HG02759 (cell line): ENCODE measurements at regions not wholly inside any gene's neighbourhood (a gene's known extent, or its start where the extent isn't known, plus 50 kb on each side); places are given as distances from the start of the nearest gene placed in this dataset.

Source experiments
- ATAC-seq: cut with Tn5 transposase; IDR thresholded peaks from one replicate; pipeline ENCODE4 v1.9.1; 2021; ENCODE audit warnings: mild to moderate bottlenecking, moderate library complexity; ENCODE audit not compliant: unreplicated experiment

DNA sequence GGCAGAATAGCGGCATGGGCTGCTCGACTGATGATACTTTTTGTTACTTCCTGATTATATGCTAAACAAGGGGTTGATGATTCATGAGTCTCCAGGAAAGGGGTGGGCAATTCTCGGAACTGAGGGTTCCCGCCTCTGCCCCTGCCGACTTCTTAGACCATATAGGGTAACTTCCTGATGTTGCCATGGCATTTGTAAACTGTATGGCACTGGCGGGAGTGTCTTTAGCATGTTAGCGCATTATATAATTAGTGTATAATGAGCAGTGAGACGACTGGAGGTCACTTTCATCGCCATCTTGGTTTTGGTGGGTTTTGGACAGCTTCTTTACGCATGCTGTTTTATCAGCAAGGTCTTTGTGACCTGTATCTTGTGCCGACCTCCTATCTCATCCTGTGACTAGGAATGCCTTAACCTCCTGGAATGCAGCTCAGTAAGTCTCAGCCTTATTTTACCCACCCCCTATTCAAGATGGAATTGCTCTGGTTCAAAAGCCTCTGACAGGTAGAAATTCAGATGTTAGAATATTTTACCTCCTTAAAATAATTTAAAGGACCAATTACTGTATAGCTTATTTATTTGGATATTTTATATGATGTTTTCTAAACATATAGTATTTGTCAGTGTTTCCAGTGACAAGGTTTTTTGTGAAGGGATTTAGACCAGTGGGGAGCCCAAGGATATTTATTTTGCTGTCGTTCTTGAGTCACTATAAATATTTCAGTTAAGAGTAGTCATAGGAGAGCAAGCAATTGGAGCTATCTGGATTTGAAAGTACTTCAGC, 90.1 kb upstream of the PIK3CG start:
- no peak for ATAC-seq

DNA sequence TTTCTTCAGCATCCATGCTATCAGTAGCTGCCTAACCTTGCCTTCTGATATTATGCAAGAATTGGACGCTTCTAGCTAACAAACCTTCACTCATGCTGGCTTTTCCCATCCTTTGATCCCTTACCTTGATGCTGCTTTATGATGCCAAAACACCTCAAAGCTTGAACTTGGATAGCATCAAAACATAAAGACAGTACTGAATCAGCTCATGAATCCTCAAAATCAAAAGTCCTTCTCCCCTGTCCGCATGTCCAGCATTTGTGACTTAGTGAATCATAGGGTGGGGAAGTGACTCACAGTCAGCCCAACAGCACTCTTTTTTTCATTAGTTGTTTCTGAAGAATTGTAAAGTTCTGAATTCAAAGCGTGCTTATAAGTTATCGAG, 89.5 kb upstream of the PIK3CG start:
- ATAC-seq: no peak

DNA sequence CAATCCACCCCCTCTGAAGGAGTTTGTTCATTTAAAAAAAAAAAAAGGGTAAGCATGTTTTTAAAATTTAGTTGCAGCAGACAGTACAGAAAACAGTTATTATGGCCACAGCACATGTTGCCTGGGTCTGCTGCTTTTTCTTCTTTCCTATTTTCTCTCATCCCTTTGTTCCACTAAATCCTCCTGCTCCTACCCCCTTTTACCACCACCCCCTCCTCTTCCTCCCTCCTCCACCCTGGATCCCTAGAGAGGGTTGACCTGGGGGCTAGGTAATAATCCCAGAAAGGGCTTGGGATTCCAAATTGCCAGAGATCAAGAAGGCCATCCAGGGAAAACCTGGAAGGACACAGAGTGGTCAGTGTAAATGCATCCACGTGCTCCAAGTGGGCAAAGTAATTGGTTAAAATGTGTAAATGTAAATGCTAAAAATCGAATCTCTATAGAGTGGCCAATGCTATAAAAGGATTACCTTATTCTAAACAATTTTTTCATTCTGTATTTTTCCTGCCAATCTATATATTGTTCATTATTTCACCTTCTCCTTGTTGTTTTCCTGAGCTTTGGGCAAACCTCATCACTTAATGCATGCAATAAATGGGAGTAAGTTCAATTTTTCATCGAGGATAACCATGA, 89.0 kb upstream of the PIK3CG start:
- no peak for ATAC-seq

DNA sequence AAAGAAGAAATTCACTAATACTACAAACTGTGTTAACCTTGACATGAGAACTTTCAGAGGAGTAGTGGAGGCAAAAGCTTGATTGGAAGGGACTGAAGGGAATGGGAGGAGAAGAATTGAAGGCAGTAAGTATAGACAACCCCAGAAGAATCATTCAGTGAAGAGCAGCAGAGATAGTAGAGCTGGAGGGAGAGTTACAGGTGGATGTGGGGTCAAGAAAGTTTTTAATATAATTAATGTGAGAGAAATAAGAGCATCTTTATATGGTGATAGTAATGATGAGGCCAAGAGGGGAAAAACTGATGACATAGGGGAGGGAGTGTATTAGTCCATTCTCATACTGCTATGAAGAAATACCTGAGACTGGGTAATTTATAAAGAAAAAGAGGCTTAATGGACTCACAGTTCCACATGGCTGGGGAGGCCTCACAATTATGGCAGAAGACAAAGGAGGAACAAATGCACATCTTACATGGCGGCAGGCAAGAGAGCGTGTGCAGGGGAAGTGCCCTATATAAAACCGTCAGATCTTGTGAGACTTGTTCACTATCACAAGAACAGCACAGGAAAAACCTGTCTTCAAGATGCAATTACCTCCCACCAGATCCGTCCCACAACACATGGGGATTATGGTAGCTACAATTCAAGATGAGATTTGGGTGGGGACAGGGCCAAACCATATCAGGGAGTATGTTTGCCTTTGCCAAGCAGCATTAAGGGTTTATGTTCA, 88.3 kb upstream of the PIK3CG start:
- no peak for ATAC-seq

DNA sequence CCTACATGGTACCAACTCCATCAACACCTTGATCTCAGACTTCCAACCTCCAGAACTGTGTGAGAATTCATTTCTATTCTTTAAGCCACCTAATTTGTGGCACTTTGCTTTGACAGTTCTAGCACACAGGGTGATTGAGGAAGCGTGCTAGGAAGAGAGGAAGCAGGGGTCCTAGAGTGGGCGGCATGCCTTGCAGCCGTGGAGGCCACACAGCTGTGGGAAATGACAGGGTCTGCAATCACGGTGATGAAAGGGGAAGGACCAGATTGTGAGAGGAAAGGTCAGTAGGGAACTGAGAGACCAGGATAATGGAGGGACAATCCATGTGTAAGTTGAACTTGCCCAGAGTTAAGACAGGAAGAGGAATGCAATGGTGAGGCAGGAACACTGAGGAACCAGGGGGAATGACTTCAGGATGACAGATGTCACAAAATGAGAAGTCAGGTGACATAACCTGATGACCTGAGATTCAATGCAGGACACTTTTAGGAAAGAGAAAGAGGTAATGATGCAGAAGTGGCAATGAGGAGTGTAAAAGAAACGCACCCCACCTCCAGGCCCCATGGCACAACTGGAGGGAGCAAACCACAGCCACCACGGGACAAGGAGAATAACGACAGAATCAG, 87.3 kb upstream of the PIK3CG start:
- ATAC-seq: no peak

DNA sequence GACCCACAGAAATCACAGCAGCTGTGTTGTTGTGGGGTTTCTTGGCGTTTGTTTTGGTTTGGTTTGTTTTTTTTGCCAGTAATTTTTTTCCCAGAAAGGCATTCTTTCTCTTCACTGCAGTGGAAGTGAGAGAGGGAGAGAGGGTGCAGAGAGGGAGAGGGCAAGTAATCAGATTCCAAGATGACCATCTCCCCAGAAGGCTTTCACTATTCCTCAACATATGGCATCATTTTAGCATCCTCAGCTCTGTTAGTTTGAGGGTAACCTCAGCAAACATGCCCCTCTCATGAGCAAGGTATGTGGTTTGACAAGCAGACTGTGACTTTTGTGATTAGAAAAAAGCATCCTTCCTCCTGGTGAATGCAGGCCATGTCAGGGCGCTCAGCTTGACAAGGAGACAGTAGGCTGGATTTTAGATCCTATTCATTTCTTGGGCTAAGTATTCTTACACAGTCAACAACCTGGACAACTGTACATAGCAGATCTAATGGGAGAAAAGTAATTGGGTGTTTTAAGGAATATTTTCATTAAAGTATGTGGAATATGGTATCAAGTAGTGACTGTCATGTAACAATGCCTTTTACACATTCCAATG, 86.3 kb upstream of the PIK3CG start:
- no peak for ATAC-seq

DNA sequence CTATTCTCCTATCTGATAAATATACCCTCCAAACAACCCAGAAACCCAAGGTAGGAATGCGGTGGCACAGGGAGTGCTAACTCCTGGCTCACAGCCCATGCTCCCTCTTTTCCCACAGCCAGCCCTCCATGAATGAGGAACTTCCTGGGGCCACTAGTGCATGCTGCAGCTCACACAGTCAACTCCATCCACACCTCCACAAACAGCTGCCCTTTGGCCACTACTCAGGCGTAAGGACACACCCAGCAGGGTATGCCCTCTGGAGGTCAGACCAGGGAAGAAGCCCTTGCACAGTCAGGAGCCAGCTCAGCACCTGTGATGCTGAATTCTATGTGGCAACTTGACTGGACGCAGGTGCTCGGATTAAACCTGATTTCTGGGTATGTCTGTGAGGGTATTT, 85.2 kb upstream of the PIK3CG start:
- peak; percentile 53 for ATAC-seq

DNA sequence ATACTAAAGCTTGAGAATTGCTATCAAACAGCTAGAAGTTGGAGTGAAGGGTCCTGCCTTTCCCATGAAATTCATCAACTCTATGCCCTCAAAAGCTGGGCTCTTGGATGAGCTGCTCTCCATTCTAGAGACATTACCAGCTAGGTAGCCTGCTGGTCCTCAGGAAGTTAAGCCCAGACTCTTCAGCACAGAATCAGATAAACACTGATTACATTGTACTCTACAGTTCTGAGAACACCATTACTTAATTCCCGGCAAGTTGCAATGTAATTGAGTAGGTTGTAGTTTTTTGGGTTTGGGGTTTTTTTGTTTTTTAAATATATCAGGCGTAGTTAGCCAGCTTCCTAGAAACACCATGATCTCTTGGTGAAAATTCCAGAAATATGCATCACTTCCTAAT, 84.1 kb upstream of the PIK3CG start:
- no peak for ATAC-seq

DNA sequence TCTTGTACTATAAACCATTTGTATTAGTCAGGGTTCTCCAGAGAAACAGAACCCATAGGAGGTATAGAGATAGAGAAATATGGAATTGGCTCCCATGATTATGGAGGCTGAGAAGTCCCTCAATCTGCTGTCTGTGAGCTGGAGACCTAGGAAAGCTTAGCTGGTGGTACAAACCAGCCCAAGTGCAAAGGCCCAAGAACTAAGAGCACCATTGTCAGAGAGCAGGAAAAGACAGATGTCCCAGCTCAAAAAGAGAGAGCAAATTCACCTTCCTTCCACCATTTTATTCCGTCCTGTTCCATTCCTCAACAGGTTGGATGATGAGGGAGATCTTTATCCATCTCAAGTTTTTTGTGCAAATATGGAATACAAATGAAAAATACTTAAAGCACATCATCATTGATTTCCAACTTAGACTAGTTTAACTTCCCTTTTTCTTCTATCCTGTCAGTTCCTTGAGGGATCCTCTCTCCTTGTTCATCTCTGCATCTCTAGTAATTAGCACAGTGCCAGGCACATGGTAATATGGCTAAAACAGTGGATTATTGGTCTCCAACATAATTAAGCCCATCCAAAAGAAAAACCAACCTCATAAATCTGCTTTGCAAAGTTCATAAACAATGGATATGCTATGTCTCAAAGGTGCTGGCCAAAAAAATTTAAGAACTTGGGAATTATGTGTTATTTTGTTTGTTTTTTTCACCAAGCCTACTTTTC, 83.1 kb upstream of the PIK3CG start:
- no peak for ATAC-seq

DNA sequence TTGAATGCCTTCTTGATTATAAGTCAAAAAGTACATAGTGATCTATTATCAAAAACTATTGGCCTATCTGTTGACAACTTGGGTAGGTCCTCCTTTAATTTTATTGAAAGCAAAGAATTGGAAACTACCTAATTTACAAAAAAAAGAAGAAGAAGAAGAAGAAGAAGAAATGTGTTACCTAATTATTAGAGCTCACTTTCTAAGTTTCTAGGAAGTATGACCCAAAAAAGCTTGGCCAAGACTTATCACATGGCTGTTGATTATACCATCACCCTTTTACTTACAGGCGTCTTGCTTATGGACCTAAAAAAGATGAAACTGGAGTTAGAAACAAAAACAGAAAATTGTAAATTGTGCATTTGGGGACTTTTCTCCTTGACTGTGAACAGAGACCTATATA, 81.8 kb upstream of the PIK3CG start:
- ATAC-seq: no peak

DNA sequence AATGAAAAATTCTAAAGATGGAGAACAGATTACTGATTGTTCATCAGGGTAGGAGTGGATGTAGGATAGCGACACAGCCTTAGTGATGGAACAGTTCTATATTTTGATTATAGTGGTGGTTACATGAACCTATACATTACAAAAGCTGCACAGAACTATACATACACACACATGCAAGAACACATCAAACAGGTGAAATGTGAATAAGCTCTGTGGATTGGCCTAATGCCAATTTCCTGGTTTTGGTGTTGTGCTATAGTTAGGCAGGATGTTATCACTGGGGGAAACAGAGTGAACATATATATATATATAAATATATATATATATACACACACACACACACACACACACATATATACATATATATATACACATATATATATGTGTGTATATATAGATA, 76.4 kb upstream of the PIK3CG start:
- no peak for ATAC-seq

DNA sequence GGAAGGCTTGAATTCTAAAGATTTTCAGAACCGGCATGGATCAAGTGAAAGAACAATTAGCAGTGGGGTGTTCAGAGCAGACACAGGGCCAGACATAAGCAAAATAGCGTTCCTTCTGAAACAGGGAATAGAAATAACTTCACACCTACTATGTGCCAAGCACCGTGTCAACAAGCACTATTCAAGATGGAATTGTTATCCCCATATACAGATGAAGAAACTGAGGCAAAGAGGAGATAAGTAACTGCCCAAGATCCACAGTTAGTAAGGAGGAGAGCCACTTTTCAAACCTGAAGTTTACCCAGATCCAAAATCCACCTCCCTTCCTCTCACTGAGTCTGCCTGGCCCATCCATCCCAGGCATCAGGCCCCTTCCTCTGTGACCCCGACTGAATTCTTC, 73.6 kb upstream of the PIK3CG start:
- no peak for ATAC-seq

DNA sequence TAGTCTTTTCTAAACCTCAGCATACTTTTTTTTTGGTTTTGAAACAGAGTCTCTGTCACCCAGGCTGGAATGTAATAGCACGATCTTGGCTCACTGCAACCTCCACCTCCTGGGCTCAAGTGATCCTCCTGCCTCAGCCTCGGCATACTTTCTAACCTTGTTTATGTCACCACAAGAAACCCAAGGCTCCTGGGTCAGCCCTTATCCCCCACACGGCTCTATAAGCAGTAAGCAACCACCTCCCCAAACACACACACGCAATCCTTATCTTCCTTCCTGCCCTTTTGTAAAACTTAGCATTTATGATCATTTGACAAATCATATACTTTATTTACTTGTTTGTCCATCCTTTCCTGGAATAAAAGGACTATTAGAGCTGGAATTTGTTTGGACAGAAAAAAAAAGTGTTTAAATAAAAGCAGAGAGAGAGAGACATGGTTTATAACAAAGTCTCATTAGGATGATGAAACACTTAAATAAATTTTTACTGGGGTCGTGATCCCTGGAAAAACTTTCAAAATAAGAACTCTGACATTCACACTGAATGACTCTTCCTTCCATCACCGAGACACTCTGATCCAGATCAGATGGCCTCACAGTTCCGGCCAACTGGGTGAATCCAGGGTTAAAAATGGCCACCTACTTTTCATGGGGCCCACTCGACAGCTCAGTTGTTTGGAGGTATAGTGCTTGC, 72.7 kb upstream of the PIK3CG start:
- no peak for ATAC-seq

DNA sequence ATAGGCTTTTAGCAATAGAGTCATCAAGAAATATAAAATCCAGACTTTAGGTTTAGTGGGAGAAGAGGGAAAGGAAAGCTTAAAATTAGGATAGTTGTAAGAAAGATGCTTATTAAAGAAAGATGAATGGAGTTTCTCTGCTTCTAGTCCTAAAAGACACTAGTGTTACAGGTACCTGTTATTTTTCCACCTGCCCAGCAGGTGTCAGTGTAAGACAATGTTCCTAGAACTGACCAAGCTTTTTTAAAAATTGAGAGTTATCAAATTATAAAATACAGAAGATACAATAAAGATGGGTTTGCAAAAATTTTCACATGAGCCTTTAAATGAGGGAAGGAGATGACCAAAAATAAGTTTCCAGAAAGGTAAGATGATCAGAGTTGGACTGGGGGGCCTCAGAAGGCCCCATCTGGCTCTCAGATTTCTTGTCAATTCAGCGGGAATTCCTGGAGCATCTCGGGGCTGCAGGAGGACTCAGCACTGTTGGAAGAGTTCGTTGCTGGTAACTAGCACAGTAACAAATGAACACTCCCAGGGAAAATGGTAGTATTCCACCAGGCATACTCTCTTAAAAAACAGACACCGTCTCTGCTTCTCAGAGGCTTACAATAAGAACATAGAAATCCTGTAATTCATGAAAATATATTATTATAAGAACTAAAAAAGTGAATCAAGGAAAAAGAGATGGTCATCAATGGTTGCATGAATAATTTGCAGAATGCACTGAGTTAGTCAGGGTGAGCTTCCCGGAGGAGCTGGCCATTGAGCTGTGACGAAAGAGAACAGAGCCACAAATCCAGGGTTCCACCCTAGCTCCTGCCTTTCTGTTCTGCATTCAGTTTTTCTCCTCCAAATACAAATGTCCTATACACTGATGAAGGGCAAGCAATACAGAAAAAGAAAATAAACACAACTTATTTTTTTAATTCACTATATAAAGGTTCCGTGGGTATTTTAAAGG, 71.8 kb upstream of the PIK3CG start:
- ATAC-seq: no peak

DNA sequence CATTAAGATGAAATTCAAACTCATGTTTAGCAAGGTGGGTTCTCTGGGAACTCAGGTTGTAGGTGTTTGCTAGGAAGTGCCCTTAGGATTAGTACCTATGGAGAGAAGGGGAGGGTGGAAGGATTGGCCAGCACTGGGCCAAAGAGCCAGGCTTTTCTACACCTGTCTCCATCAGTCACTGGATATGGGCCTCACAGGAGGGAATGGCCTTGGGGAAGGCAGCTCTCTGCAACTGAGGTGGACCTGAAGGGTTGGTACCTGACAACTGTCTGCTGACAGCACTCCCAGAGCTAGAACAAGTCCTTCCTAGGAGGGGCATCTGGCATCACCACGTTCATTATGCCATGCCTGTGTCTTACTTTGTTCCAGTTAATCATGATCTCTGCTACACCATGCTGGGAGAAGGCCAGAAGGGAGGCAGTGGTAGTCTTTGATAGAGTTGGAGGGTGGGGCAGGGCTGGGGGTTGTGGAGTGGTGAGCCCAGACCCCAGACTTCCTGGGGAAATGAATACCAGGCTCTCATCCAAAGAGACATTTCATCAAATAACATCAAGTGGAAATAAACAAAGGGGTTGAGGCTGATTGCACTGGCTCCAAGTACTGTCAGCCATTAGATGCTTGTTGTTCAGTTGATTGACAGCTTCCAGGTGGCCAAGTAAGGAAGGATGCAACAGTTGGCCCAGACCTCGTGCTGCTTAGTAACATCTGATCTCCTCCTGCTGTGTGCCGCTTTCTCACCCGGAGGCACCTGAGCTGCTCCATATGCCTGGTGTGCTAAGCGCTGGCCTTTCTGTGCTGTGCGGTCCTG, 70.6 kb upstream of the PIK3CG start:
- no peak for ATAC-seq

DNA sequence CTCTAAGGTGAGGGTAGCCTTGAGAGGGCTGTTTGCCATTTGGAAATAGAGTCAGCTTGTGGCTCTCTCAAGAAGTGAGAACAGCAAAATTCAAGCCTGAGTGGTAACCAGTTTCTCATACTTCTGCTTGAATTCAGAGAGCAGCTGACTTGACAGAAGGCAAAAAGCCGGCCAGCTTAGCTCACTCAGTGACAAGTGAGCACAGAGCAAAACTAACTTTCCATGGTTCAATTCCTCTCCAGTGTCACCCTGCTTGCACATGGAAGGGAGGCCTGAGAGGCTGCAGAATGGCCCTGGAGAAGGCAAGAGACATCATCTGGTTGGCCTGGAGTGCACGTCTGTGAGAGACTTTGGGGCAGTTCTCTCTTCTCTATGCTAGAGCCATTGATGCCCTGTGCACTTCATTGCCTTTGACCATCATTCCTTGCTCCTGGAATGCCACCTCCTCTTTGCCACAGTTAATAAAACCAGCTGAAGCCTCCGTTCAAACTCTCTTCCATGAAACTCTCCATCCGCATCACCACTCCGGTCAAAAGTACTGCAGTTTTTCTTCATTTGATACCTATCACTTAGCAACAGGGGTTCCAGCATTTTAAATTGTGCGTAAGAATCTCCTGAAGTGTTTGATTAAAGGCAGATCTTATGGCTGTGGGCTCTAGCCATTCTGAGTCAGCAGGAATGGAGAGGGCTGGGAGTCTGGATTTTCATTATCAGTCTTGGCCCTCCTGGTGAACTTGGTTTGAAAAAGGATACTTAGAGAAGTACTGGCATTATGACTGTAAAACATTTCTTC, 69.8 kb upstream of the PIK3CG start:
- ATAC-seq: no peak

DNA sequence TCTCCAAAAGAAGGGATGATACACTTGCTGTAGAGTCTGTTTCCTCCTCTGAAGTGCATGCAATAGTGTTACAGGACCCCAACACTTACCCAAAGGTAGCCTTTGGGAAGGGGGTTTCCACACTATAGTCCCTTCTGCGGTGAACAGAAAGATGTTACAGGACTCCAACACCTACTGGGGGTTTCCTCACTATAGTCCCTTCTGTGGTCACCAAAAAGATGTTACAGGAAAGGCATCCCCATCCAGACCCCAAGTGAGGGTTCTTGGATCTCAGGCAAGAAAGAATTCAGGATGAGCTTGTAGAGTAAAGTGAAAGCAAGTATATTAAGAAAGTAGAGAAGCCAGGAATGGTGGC, 69.2 kb upstream of the PIK3CG start:
- peak; percentile 86 for ATAC-seq
